ENCODE measurements at regions not wholly inside any gene's neighbourhood (a gene's known extent, or its start where the extent isn't known, plus 50 kb on each side); places are given as distances from the start of the nearest gene placed in this dataset.

DNA sequence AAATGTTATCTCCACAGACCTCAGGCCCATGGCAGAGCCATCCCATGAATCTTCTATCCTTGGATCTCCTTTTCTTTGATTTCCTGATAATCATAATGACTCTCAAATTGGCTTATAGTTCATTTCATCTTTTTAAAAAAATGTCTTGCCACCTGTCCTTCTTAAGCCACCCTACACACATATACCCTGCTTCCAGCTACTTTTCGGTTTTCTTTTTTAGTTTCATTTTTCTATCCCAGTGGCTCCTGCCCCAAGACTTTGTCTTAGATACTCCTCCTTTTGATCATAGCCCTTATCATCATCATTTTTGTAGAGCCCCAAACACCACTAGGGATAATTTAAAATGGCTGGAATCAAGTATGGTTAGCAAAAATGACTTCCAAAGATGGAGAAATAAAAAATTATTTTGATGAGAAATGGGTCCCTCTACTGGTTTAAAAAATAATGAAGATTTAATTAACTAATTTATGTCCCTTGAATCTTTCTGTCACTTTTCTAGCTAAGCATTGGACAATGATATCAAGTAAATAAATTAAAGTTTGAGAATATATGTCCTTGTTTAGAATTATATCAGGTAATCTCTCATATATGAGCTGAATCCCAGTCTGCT lies 277.3 kb upstream of the SEMA3D start:
- FAIRE-seq: no peak
- POLR2A ChIA-PET (ENCODE audit: partially characterized antibody): no interaction called here

More for the DNA sequence above, 277.3 kb upstream of the SEMA3D start:
- H2BK12ac ChIP-seq (ENCODE audit: low read depth, low read length): no peak overlapping the region
- no peak overlapping the region for H3K4ac ChIP-seq (replicated peaks; ENCODE audit: insufficient read length, low read depth, low read length)
- no peak overlapping the region for H2BK5ac ChIP-seq (ENCODE audit: low read depth, low read length)
- H3K9ac ChIP-seq (replicated peaks in 1 of 4; ENCODE audit: extremely low read depth in 1 of 4, low read depth in 3 of 4, low read length in 3 of 4): no peak overlapping the region
- H3K23me2 ChIP-seq (ENCODE audit: low read depth, low read length): no peaks in the 10 kb centered on the region
- H3K79me1 ChIP-seq (ENCODE audit: low read depth, low read length): no peaks in the 10 kb centered on the region
- H3K36me3 ChIP-seq (ENCODE audit: control insufficient read depth in 2 of 4, insufficient read depth in 4 of 4, low read length in 3 of 4): no peaks in the 10 kb centered on the region
- no peak overlapping the region for H2BK20ac ChIP-seq (ENCODE audit: low read length)
- no peaks in the 10 kb centered on the region for H4K20me1 ChIP-seq (replicated peaks in 1 of 2; ENCODE audit: control insufficient read depth in 1 of 2, insufficient read depth in 2 of 2, low read length in 2 of 2)
- H2AFZ ChIP-seq (ENCODE audit: low read length): no peak overlapping the region
- no peak overlapping the region for H3K4me2 ChIP-seq (ENCODE audit: insufficient read depth in 1 of 2, low read depth in 2 of 2, low read length in 2 of 2)
- H3K4me3 ChIP-seq (ENCODE audit: extremely low read depth in 1 of 4, insufficient read depth in 2 of 4, low read depth in 3 of 4, low read length in 4 of 4): no peak overlapping the region
- no peak overlapping the region for H3K56ac ChIP-seq (replicated peaks; ENCODE audit: insufficient read length, low read depth, low read length)
- H2BK15ac ChIP-seq (ENCODE audit: low read length): no peak overlapping the region
- TF ChIP-seq BRCA1 (IDR thresholded peaks at IDR 0.05; ENCODE audit: low read depth, low read length) (no peak), RAD21 (IDR thresholded peaks at IDR 0.05 in 1 of 2, conservative IDR thresholded peaks at IDR 0.05 in 1 of 2; ENCODE audit: low read depth in 2 of 2, low read length in 2 of 2) (peak in 1 of 2 experiments; percentile 20; a peak in 1 of 4 replicates), CHD1 (IDR thresholded peaks at IDR 0.05; ENCODE audit: low read depth, low read length) (no peak), NRF1 (IDR thresholded peaks at IDR 0.05; ENCODE audit: low read depth, low read length) (no peak), KDM1A (IDR thresholded peaks at IDR 0.05; ENCODE audit: borderline replicate concordance, low read length) (no peak), NANOG (IDR thresholded peaks at IDR 0.05; ENCODE audit: insufficient read depth, low read depth, low read length, poor library complexity, severe bottlenecking) (no peak)
- H4K5ac ChIP-seq (ENCODE audit: insufficient read length, low read depth, low read length): no peak overlapping the region
- H3K27me3 ChIP-seq (replicated peaks in 1 of 4; ENCODE audit: control insufficient read depth in 3 of 4, extremely low read depth in 1 of 4, insufficient read depth in 3 of 4, low read length in 3 of 4): no peaks in the 10 kb centered on the region
- no peaks in the 10 kb centered on the region for H3K4me1 ChIP-seq (replicated peaks in 1 of 4; ENCODE audit: control insufficient read depth in 3 of 4, insufficient read depth in 4 of 4, low read length in 3 of 4)
- CTCF ChIA-PET (ENCODE audit: partially characterized antibody): interaction anchor here (0.6 to 2.9 kb wide), 23 partner anchors 10 to 1075 kb away, joined by 3 to 9 read pairs (median 4); partner anchors contain the start of gene SEMA3D
- H3K23ac ChIP-seq (ENCODE audit: insufficient read length): no peak overlapping the region
- no peaks in the 10 kb centered on the region for H3K9me3 ChIP-seq (ENCODE audit: insufficient read depth in 2 of 2, low read depth in 1 of 2, low read length in 1 of 2)
- no peak overlapping the region for H3K14ac ChIP-seq (ENCODE audit: insufficient read length)
- H2BK120ac ChIP-seq (replicated peaks; ENCODE audit: low read depth, low read length): no peak overlapping the region
- no peak overlapping the region for H2AK5ac ChIP-seq (ENCODE audit: low read depth, low read length)
- no peak overlapping the region for H3K18ac ChIP-seq (ENCODE audit: extremely low read depth, low read length)
- WGBS, 2 experiments (ENCODE audit: extremely low coverage in 1 of 2, insufficient coverage in 1 of 2, insufficient read length in 1 of 2, insufficient replicate concordance in 2 of 2, low coverage in 1 of 2, low lambda C conversion rate in 2 of 2, missing lambda C conversion rate in 1 of 2): 86% methylated on average over 1 of the region's 1 CpG; no CpG with 5 or more reads in 1 of the 2 experiments
- no peak overlapping the region for H3K27ac ChIP-seq (ENCODE audit: low read depth, low read length)
- H4K8ac ChIP-seq (ENCODE audit: extremely low read depth, insufficient read depth, low read length): no peak overlapping the region
- H4K91ac ChIP-seq (replicated peaks; ENCODE audit: insufficient read length, low read length): no peak overlapping the region
- DNase-seq (ENCODE audit: low read depth in 1 of 2, low spot score in 2 of 2): no peak
- H3K79me2 ChIP-seq (ENCODE audit: control insufficient read depth in 1 of 2, insufficient read depth in 2 of 2, low read length in 2 of 2): no peaks in the 10 kb centered on the region

Measured in H1 (cell line).